Neural cell (in vitro differentiated cells): ENCODE measurements at regions not wholly inside any gene's neighbourhood (a gene's known extent, or its start where the extent isn't known, plus 50 kb on each side); places are given as distances from the start of the nearest gene placed in this dataset.

Experiments used
- H2AFZ ChIP-seq: fragments of 200-600, 300-800 bp; sonication (generic), shearing (Covaris generic); 2 replicates; pipeline ENCODE4 v1.6.0; 2014; ENCODE audit warnings: low read depth, mild to moderate bottlenecking, antibody characterized with exemption, low read length, moderate library complexity
- H3F3A ChIP-seq: fragments of 200-600 bp; shearing (Covaris generic); 2 replicates; pipeline ENCODE4 v1.6.1; 2016; ENCODE audit warnings: mild to moderate bottlenecking, moderate library complexity, mixed read lengths, antibody characterized with exemption, low read length; ENCODE audit not compliant: insufficient read depth, poor library complexity, severe bottlenecking
- H3K27ac ChIP-seq: fragments of 200-600, 300-800 bp; sonication (generic), shearing (Covaris generic); 2 replicates; pipeline ENCODE4 v1.5.1; 2014; ENCODE audit warnings: mild to moderate bottlenecking, low read length, moderate library complexity
- H3K27me3 ChIP-seq: fragments of 300-800, 200-600 bp; sonication (generic), shearing (Covaris generic); 2 replicates; pipeline ENCODE4 v1.6.0; 2014; ENCODE audit warnings: mild to moderate bottlenecking, low read depth, low read length, moderate library complexity; ENCODE audit not compliant: insufficient read depth
- H3K36me3 ChIP-seq: fragments of 300-800, 200-600 bp; sonication (generic), shearing (Covaris generic); 2 replicates; pipeline ENCODE4 v1.5.1; 2014; ENCODE audit warnings: mild to moderate bottlenecking, antibody characterized with exemption, low read length, moderate library complexity; ENCODE audit not compliant: insufficient read depth
- H3K4me2 ChIP-seq: fragments of 300-800, 200-600 bp; sonication (generic), shearing (Covaris generic); 2 replicates; pipeline ENCODE4 v1.6.0; 2014; ENCODE audit warnings: mild to moderate bottlenecking, low read length
- H3K4me3 ChIP-seq: fragments of 300-800, 200-600 bp; sonication (generic), shearing (Covaris generic); 2 replicates; pipeline ENCODE4 v1.5.1; 2014; ENCODE audit warnings: mild to moderate bottlenecking, low read length, moderate library complexity
- H3K79me2 ChIP-seq: fragments of 200-600 bp; shearing (Covaris generic); replicated peaks from 2 replicates; pipeline ENCODE4 v1.6.0; 2014; ENCODE audit warnings: mild to moderate bottlenecking, low read length, moderate library complexity; ENCODE audit not compliant: insufficient read depth
- H3K9ac ChIP-seq: fragments of 300-800, 200-600 bp; sonication (generic), shearing (Covaris generic); 2 replicates; pipeline ENCODE4 v1.6.1; 2016; ENCODE audit warnings: mild to moderate bottlenecking, low read length, mixed read lengths
- H3K9me2 ChIP-seq: fragments of 200-600 bp; shearing (Covaris generic); 2 replicates; pipeline ENCODE4 v1.6.1; 2016; ENCODE audit warnings: mild to moderate bottlenecking, low read length, mixed read lengths; ENCODE audit not compliant: insufficient read depth
- H3K9me3 ChIP-seq: fragments of 200-600, 300-800 bp; sonication (generic), shearing (Covaris generic); 2 replicates; pipeline ENCODE4 v1.6.1; 2016; ENCODE audit warnings: mild to moderate bottlenecking, mixed run types, low read length, moderate library complexity, mixed read lengths
- H4K20me1 ChIP-seq: fragments of 200-600 bp; shearing (Covaris generic); 2 replicates; pipeline ENCODE4 v1.6.1; 2016; ENCODE audit warnings: mild to moderate bottlenecking, mixed run types; ENCODE audit not compliant: insufficient read depth
- EP300 ChIP-seq: fragments of 450-650 bp; conservative IDR thresholded peaks from 2 replicates; pipeline ENCODE4 v1.6.1; 2014; ENCODE audit warnings: antibody characterized with exemption, mild to moderate bottlenecking, moderate library complexity; ENCODE audit not compliant: poor library complexity, severe bottlenecking
- EZH2 ChIP-seq: fragments of 200-600, 300-800 bp; shearing (Covaris generic), sonication (generic); IDR thresholded peaks from 2 replicates; pipeline ENCODE4 v1.6.1; 2014; ENCODE audit warnings: antibody characterized with exemption, low read length, borderline replicate concordance, mild to moderate bottlenecking; ENCODE audit not compliant: insufficient read depth, poor library complexity, severe bottlenecking
- MXI1 ChIP-seq: fragments of 450-650 bp; conservative IDR thresholded peaks from 2 replicates; pipeline ENCODE4 v1.6.1; 2014; ENCODE audit warnings: antibody characterized with exemption, mild to moderate bottlenecking; ENCODE audit not compliant: poor library complexity, severe bottlenecking
- POLR2AphosphoS5 ChIP-seq: IDR thresholded peaks from 2 replicates; pipeline ENCODE4 v1.6.1; 2012
- RAD21 ChIP-seq: fragments of 450-650 bp; conservative IDR thresholded peaks from 2 replicates; pipeline ENCODE4 v1.6.1; 2014; ENCODE audit warnings: antibody characterized with exemption, mild to moderate bottlenecking, moderate library complexity
- REST ChIP-seq: IDR thresholded peaks from 2 replicates; pipeline ENCODE4 v1.6.1; 2012; ENCODE audit warnings: borderline replicate concordance
- SMC3 ChIP-seq: fragments of 450-650 bp; conservative IDR thresholded peaks from 2 replicates; pipeline ENCODE4 v1.6.1; 2014; ENCODE audit warnings: antibody characterized with exemption, mild to moderate bottlenecking, moderate library complexity; ENCODE audit not compliant: poor library complexity
- TAF1 ChIP-seq: IDR thresholded peaks from 2 replicates; pipeline ENCODE4 v1.6.1; 2012; ENCODE audit warnings: low read depth
- TF ChIP-seq, protein P1 (sequence below): fragments of 450-650 bp; IDR thresholded peaks from 2 replicates; pipeline ENCODE4 v1.5.1; 2014; ENCODE audit warnings: antibody characterized with exemption, mild to moderate bottlenecking, moderate library complexity; ENCODE audit not compliant: poor library complexity, severe bottlenecking

DNA sequence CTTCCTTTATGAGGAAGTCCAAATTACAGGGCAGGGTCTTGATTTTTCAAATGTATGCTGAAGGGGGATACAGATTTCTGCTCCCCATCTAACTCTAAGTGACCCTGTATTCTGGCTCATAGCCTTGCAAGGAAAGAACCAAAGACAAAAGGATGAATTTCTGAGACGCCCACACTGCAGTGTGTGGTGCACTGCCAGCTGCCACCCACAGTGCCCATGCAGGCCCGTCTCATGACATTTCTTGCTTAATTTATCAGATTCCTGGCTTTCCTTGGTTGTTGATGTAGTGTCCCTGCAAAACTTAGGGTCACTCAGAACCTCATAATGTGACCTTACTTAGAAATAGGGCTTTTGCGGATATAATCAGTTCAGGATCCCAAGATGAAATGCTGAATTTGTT lies 68.0 kb downstream of the CBLN4 start:
- Histone ChIP-seq H3K36me3 (no peaks in the 10 kb centered on the region), H3K9me2 (no peaks in the 10 kb centered on the region), H3K4me3 (no peak overlapping the region), H3K27ac (no peak overlapping the region), H4K20me1 (no peaks in the 10 kb centered on the region), H3K9ac (no peak overlapping the region), H3K9me3 (no peaks in the 10 kb centered on the region), H3K79me2 (no peaks in the 10 kb centered on the region), H3K27me3 (no peaks in the 10 kb centered on the region), H3F3A (no peaks in the 10 kb centered on the region), H2AFZ (no peak overlapping the region), H3K4me2 (no peak overlapping the region)
- TF ChIP-seq EZH2 (no peak), RAD21 (no peak), SMC3 (no peak), EP300 (no peak), MXI1 (no peak), TAF1 (no peak), POLR2AphosphoS5 (no peak), REST (no peak)
- TF ChIP-seq, protein P1, sequence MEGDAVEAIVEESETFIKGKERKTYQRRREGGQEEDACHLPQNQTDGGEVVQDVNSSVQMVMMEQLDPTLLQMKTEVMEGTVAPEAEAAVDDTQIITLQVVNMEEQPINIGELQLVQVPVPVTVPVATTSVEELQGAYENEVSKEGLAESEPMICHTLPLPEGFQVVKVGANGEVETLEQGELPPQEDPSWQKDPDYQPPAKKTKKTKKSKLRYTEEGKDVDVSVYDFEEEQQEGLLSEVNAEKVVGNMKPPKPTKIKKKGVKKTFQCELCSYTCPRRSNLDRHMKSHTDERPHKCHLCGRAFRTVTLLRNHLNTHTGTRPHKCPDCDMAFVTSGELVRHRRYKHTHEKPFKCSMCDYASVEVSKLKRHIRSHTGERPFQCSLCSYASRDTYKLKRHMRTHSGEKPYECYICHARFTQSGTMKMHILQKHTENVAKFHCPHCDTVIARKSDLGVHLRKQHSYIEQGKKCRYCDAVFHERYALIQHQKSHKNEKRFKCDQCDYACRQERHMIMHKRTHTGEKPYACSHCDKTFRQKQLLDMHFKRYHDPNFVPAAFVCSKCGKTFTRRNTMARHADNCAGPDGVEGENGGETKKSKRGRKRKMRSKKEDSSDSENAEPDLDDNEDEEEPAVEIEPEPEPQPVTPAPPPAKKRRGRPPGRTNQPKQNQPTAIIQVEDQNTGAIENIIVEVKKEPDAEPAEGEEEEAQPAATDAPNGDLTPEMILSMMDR = no peak

DNA sequence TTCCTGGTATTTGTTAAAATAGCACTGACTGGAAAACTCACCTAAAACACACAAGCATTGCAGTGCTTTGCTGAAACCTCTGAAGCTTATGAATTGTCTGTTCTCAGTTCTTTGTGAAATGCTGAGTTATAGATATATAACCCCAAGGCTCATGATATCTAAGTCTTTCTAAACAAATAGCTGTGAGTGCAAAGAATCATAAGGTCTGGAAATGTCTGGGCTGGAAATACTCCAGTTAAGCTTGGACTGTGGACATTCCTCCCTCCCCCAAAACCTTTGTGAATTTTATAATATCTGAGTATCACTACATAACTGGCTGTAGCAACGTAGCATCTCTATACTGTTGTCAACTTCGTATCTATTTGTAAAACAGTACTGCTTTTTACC lies 69.1 kb downstream of the CBLN4 start:
- H3K4me2 ChIP-seq = no peak overlapping the region
- H3K36me3 ChIP-seq = no peaks in the 10 kb centered on the region

More for the DNA sequence above, 69.1 kb downstream of the CBLN4 start:
- no peaks in the 10 kb centered on the region for H3K27me3 ChIP-seq
- no peaks in the 10 kb centered on the region for H3K9me3 ChIP-seq
- TF ChIP-seq MXI1 = no peak
- no peak for TF ChIP-seq REST
- TF ChIP-seq POLR2AphosphoS5 = no peak
- TF ChIP-seq EP300 = no peak
- TF ChIP-seq SMC3 = no peak
- TF ChIP-seq EZH2 = no peak
- TF ChIP-seq, protein P1 = no peak
- TF ChIP-seq TAF1 = no peak
- TF ChIP-seq RAD21 = no peak
- no peaks in the 10 kb centered on the region for H3F3A ChIP-seq
- no peak overlapping the region for H3K4me3 ChIP-seq
- H2AFZ ChIP-seq = no peak overlapping the region
- H3K79me2 ChIP-seq = no peaks in the 10 kb centered on the region
- H3K9me2 ChIP-seq = no peaks in the 10 kb centered on the region
- no peaks in the 10 kb centered on the region for H4K20me1 ChIP-seq
- no peak overlapping the region for H3K9ac ChIP-seq
- no peak overlapping the region for H3K27ac ChIP-seq
